ENCODE measurements at regions not wholly inside any gene's neighbourhood (a gene's known extent, or its start where the extent isn't known, plus 50 kb on each side); places are given as distances from the start of the nearest gene placed in this dataset.

- peak; percentile 92 for DNase-seq (ENCODE audit: extremely low read depth, low read depth)
These were observed 420.3 kb downstream of the FAT4 start for GRCh38 chr4:125735102-125735501.

GRCh38 chr4:125736057-125736456 is 421.3 kb downstream of the FAT4 start:
- DNase-seq (ENCODE audit: extremely low read depth, low read depth), result peak; percentile 77

GRCh38 chr4:125739760-125740159 is 425.0 kb downstream of the FAT4 start:
- no peak for DNase-seq (ENCODE audit: extremely low read depth, low read depth)

- DNase-seq (ENCODE audit: extremely low read depth, low read depth), result no peak
These were observed 427.2 kb downstream of the FAT4 start for GRCh38 chr4:125741825-125742452.

GRCh38 chr4:125744891-125745364 is 430.2 kb downstream of the FAT4 start:
- no peak for DNase-seq (ENCODE audit: extremely low read depth, low read depth)

GRCh38 chr4:125749354-125749753 is 434.6 kb downstream of the FAT4 start:
- no peak for DNase-seq (ENCODE audit: extremely low read depth, low read depth)

GRCh38 chr4:125750399-125750798 is 435.6 kb downstream of the FAT4 start:
- DNase-seq (ENCODE audit: extremely low read depth, low read depth), result no peak

GRCh38 chr4:125750828-125751466 is 436.2 kb downstream of the FAT4 start:
- peak; percentile 69 for DNase-seq (ENCODE audit: extremely low read depth, low read depth)

GRCh38 chr4:125758438-125758837 is 443.7 kb downstream of the FAT4 start:
- no peak for DNase-seq (ENCODE audit: extremely low read depth, low read depth)

GRCh38 chr4:125760201-125760819 is 445.6 kb downstream of the FAT4 start:
- DNase-seq (ENCODE audit: extremely low read depth, low read depth), result no peak

GRCh38 chr4:125760956-125761355 is 446.2 kb downstream of the FAT4 start:
- no peak for DNase-seq (ENCODE audit: extremely low read depth, low read depth)

GRCh38 chr4:125762537-125762936 is 447.8 kb downstream of the FAT4 start:
- no peak for DNase-seq (ENCODE audit: extremely low read depth, low read depth)

GRCh38 chr4:125765941-125766340 is 451.2 kb downstream of the FAT4 start:
- no peak for DNase-seq (ENCODE audit: extremely low read depth, low read depth)

- DNase-seq (ENCODE audit: extremely low read depth, low read depth), result no peak
These were observed 456.2 kb downstream of the FAT4 start for GRCh38 chr4:125770814-125771398.

- no peak for DNase-seq (ENCODE audit: extremely low read depth, low read depth)
These were observed 457.9 kb downstream of the FAT4 start for GRCh38 chr4:125772680-125773079.

GRCh38 chr4:125773502-125773901 is 458.7 kb downstream of the FAT4 start:
- DNase-seq (ENCODE audit: extremely low read depth, low read depth), result no peak

GRCh38 chr4:125773931-125774330 is 459.2 kb downstream of the FAT4 start:
- DNase-seq (ENCODE audit: extremely low read depth, low read depth), result no peak

- DNase-seq (ENCODE audit: extremely low read depth, low read depth), result no peak
These were observed 461.4 kb downstream of the FAT4 start for GRCh38 chr4:125776146-125776545.

- no peak for DNase-seq (ENCODE audit: extremely low read depth, low read depth)
These were observed 465.4 kb downstream of the FAT4 start for GRCh38 chr4:125780164-125780563.

- DNase-seq (ENCODE audit: extremely low read depth, low read depth), result no peak
These were observed 466.0 kb downstream of the FAT4 start for GRCh38 chr4:125780747-125781146.

GRCh38 chr4:125781651-125782050 is 466.9 kb downstream of the FAT4 start:
- no peak for DNase-seq (ENCODE audit: extremely low read depth, low read depth)

GRCh38 chr4:125784741-125785140 is 470.0 kb downstream of the FAT4 start:
- DNase-seq (ENCODE audit: extremely low read depth, low read depth), result no peak

Data from NCI-H460 (cell line).